H1 (cell line): ENCODE measurements at regions not wholly inside any gene's neighbourhood (a gene's known extent, or its start where the extent isn't known, plus 50 kb on each side); places are given as distances from the start of the nearest gene placed in this dataset.

Experiments
- CTCF ChIA-PET: fragments of 300-600 bp; sonication (Branson Sonifier 250); formaldehyde crosslinking; loops from one replicate; lab custom pipeline; 2021; ENCODE audit not compliant: partially characterized antibody; lab: Charles Lee
- POLR2A ChIA-PET: fragments of 300-600 bp; sonication (Branson Sonifier 250); formaldehyde crosslinking; loops from one replicate; lab custom pipeline; 2021; ENCODE audit warnings: inconsistent platforms; ENCODE audit not compliant: partially characterized antibody; lab: Charles Lee
- DNase-seq, 2 experiments: peaks; one replicate each; pipeline versions ENCODE4 v3.0.0 to v3.0.0-alpha.2; 2010 to 2022; ENCODE audit warnings: low spot score in 2 of 2, low read depth in 1 of 2, mixed read lengths in 1 of 2
- FAIRE-seq: peaks from 2 replicates; lab custom pipeline; 2011; peaks lifted over from hg19 to GRCh38; lab: Jason Lieb, UNC
- H2AFZ ChIP-seq: 2 replicates; pipeline ENCODE4 v1.8.1; 2012; ENCODE audit warnings: low read length, inconsistent platforms
- H2AK5ac ChIP-seq: 2 replicates; pipeline ENCODE4 v1.6.1; 2013; ENCODE audit warnings: low read depth, low read length
- H2BK120ac ChIP-seq: replicated peaks from 2 replicates; pipeline ENCODE3; 2013; ENCODE audit warnings: low read depth, low read length, inconsistent platforms
- H2BK12ac ChIP-seq: 2 replicates; pipeline ENCODE4 v1.6.1; 2013; ENCODE audit warnings: low read depth, low read length
- H2BK15ac ChIP-seq: 2 replicates; pipeline ENCODE4 v1.6.1; 2013; ENCODE audit warnings: low read length
- H2BK20ac ChIP-seq: 2 replicates; pipeline ENCODE4 v1.6.1; 2013; ENCODE audit warnings: low read length
- H2BK5ac ChIP-seq: 2 replicates; pipeline ENCODE4 v1.6.1; 2013; ENCODE audit warnings: low read depth, low read length
- H3K14ac ChIP-seq: 2 replicates; pipeline ENCODE4 v1.6.1; 2013; ENCODE audit warnings: inconsistent platforms; ENCODE audit not compliant: insufficient read length
- H3K18ac ChIP-seq: 2 replicates; pipeline ENCODE4 v1.6.1; 2013; ENCODE audit warnings: low read length; ENCODE audit errors: extremely low read depth
- H3K23ac ChIP-seq: 2 replicates; pipeline ENCODE4 v1.6.1; 2013; ENCODE audit warnings: inconsistent platforms; ENCODE audit not compliant: insufficient read length
- H3K23me2 ChIP-seq: 2 replicates; pipeline ENCODE4 v1.6.1; 2013; ENCODE audit warnings: low read depth, low read length
- H3K27ac ChIP-seq: 2 replicates; pipeline ENCODE4 v1.6.1; 2011; ENCODE audit warnings: low read depth, low read length, inconsistent platforms
- H3K27me3 ChIP-seq, 4 experiments: replicated peaks in 1 of 4; 1 replicate in 1 of 4; 2 replicates in 3 of 4; pipeline versions ENCODE4 v1.6.1 to v1.8.1; 2011 to 2013; ENCODE audit warnings: low read length in 3 of 4, mild to moderate bottlenecking in 3 of 4, inconsistent platforms in 2 of 4, mixed read lengths in 2 of 4, moderate library complexity in 1 of 4; ENCODE audit not compliant: control insufficient read depth in 3 of 4, insufficient read depth in 3 of 4; ENCODE audit errors: extremely low read depth in 1 of 4
- H3K36me3 ChIP-seq, 4 experiments: 2 replicates each; pipeline versions ENCODE4 v1.6.1 to v1.8.1; 2011 to 2013; ENCODE audit warnings: mild to moderate bottlenecking in 4 of 4, low read length in 3 of 4, moderate library complexity in 2 of 4, control low read depth in 1 of 4, inconsistent platforms in 1 of 4; ENCODE audit not compliant: insufficient read depth in 4 of 4, control insufficient read depth in 2 of 4
- H3K4ac ChIP-seq: replicated peaks from 2 replicates; pipeline ENCODE3; 2013; ENCODE audit warnings: low read length, low read depth, mixed read lengths, inconsistent platforms; ENCODE audit not compliant: insufficient read length
- H3K4me1 ChIP-seq, 4 experiments: replicated peaks in 1 of 4; 1 replicate in 1 of 4; 2 replicates in 3 of 4; pipeline versions ENCODE4 v1.6.1 to v1.8.1; 2011 to 2013; ENCODE audit warnings: low read length in 3 of 4, inconsistent platforms in 2 of 4, mixed read lengths in 1 of 4; ENCODE audit not compliant: insufficient read depth in 4 of 4, control insufficient read depth in 3 of 4
- H3K4me2 ChIP-seq, 2 experiments: 2 replicates each; pipeline versions ENCODE4 v1.6.1 to v1.8.1; 2011 to 2013; ENCODE audit warnings: low read depth in 2 of 2, low read length in 2 of 2, control low read depth in 1 of 2, inconsistent platforms in 1 of 2, mild to moderate bottlenecking in 1 of 2; ENCODE audit not compliant: insufficient read depth in 1 of 2
- H3K4me3 ChIP-seq, 4 experiments: fragments of 200-600, 300-600 bp in 1 of 4; sonication (generic), shearing (Covaris generic), sonication (Bioruptor Twin) in 1 of 4; 2 replicates each; pipeline versions ENCODE4 v1.5.1 to v1.8.1; 2011 to 2016; ENCODE audit warnings: low read length in 4 of 4, low read depth in 3 of 4, control low read depth in 2 of 4, inconsistent platforms in 2 of 4, mild to moderate bottlenecking in 2 of 4, mixed read lengths in 1 of 4, moderate library complexity in 1 of 4; ENCODE audit not compliant: insufficient read depth in 2 of 4; ENCODE audit errors: extremely low read depth in 1 of 4
- H3K56ac ChIP-seq: replicated peaks from 2 replicates; pipeline ENCODE3; 2013; ENCODE audit warnings: low read depth, mild to moderate bottlenecking, mixed read lengths, low read length, inconsistent platforms; ENCODE audit not compliant: insufficient read length
- H3K79me1 ChIP-seq: 2 replicates; pipeline ENCODE4 v1.6.1; 2013; ENCODE audit warnings: low read depth, low read length, control low read depth
- H3K79me2 ChIP-seq, 2 experiments: 2 replicates each; pipeline versions ENCODE4 v1.6.1 to v1.8.1; 2012 to 2013; ENCODE audit warnings: low read length in 2 of 2, mild to moderate bottlenecking in 2 of 2, inconsistent platforms in 1 of 2; ENCODE audit not compliant: insufficient read depth in 2 of 2, control insufficient read depth in 1 of 2
- H3K9ac ChIP-seq, 4 experiments: replicated peaks in 1 of 4; 1 replicate in 1 of 4; 2 replicates in 3 of 4; pipeline versions ENCODE4 v1.6.1 to v1.8.1; 2011 to 2013; ENCODE audit warnings: low read depth in 3 of 4, low read length in 3 of 4, control low read depth in 2 of 4, mild to moderate bottlenecking in 2 of 4, moderate library complexity in 2 of 4, inconsistent platforms in 1 of 4; ENCODE audit errors: extremely low read depth in 1 of 4
- H3K9me3 ChIP-seq, 2 experiments: 2 replicates each; pipeline versions ENCODE4 v1.6.1 to v1.8.1; 2012 to 2013; ENCODE audit warnings: mild to moderate bottlenecking in 2 of 2, moderate library complexity in 2 of 2, control low read depth in 1 of 2, inconsistent platforms in 1 of 2, low read depth in 1 of 2, low read length in 1 of 2, mixed read lengths in 1 of 2; ENCODE audit not compliant: insufficient read depth in 2 of 2
- H4K20me1 ChIP-seq, 2 experiments: replicated peaks in 1 of 2; 2 replicates each; pipeline versions ENCODE3 to v1.8.1; 2011 to 2013; ENCODE audit warnings: inconsistent platforms in 2 of 2, low read length in 2 of 2, mild to moderate bottlenecking in 1 of 2; ENCODE audit not compliant: insufficient read depth in 2 of 2, control insufficient read depth in 1 of 2
- H4K5ac ChIP-seq: 2 replicates; pipeline ENCODE4 v1.6.1; 2013; ENCODE audit warnings: low read length, low read depth, mixed read lengths, inconsistent platforms; ENCODE audit not compliant: insufficient read length
- H4K8ac ChIP-seq: 2 replicates; pipeline ENCODE4 v1.8.0; 2013; ENCODE audit warnings: mild to moderate bottlenecking, moderate library complexity, low read length, inconsistent platforms; ENCODE audit not compliant: insufficient read depth; ENCODE audit errors: extremely low read depth
- H4K91ac ChIP-seq: replicated peaks from 2 replicates; pipeline ENCODE3; 2013; ENCODE audit warnings: low read length, mixed read lengths, inconsistent platforms; ENCODE audit not compliant: insufficient read length
- ASH2L ChIP-seq: fragments of 200-600, 300-600 bp; sonication (generic); IDR thresholded peaks from one replicate; pipeline ENCODE4 v1.7.1; 2017; ENCODE audit warnings: low read length
- BRCA1 ChIP-seq: IDR thresholded peaks from 2 replicates; pipeline ENCODE4 v1.6.1; 2012; ENCODE audit warnings: low read depth, low read length, improper control_type of control experiment
- JUND ChIP-seq: IDR thresholded peaks from 2 replicates; pipeline ENCODE4 v1.6.1; 2011; ENCODE audit warnings: mild to moderate bottlenecking, improper control_type of control experiment, low read length
- KDM5A ChIP-seq: fragments of 200-600 bp; IDR thresholded peaks from 2 replicates; pipeline ENCODE4 v1.7.1; 2012; ENCODE audit warnings: mild to moderate bottlenecking, low read length, inconsistent platforms, mixed read lengths
- NANOG ChIP-seq: IDR thresholded peaks from 2 replicates; pipeline ENCODE4 v1.6.1; 2011; ENCODE audit warnings: low read length, low read depth, mild to moderate bottlenecking, inconsistent platforms; ENCODE audit not compliant: insufficient read depth, poor library complexity, severe bottlenecking
- NRF1 ChIP-seq: IDR thresholded peaks from 2 replicates; pipeline ENCODE4 v1.6.1; 2011; ENCODE audit warnings: mild to moderate bottlenecking, low read depth, low read length, improper control_type of control experiment
- POLR2A ChIP-seq, 2 experiments: IDR thresholded peaks; 1 replicate in 1 of 2; 2 replicates in 1 of 2; pipeline ENCODE4 v1.6.1; 2011; ENCODE audit warnings: low read depth in 2 of 2, low read length in 2 of 2, mild to moderate bottlenecking in 2 of 2; ENCODE audit errors: control extremely low read depth in 1 of 2
- RAD21 ChIP-seq, 2 experiments: IDR thresholded peaks in 1 of 2; conservative IDR thresholded peaks in 1 of 2; 2 replicates each; pipeline ENCODE4 v1.6.1; 2011; ENCODE audit warnings: low read depth in 2 of 2, low read length in 2 of 2, improper control_type of control experiment in 1 of 2, inconsistent platforms in 1 of 2, mild to moderate bottlenecking in 1 of 2, moderate library complexity in 1 of 2
- RBBP5 ChIP-seq: IDR thresholded peaks from 2 replicates; pipeline ENCODE4 v1.7.1; 2012; ENCODE audit warnings: low read depth, mild to moderate bottlenecking, inconsistent platforms, low read length, moderate library complexity, borderline replicate concordance
- SIN3A ChIP-seq, 2 experiments: IDR thresholded peaks in 1 of 2; conservative IDR thresholded peaks in 1 of 2; 2 replicates each; pipeline ENCODE4 v1.6.1; 2011 to 2012; ENCODE audit warnings: low read length in 2 of 2, improper control_type of control experiment in 1 of 2, low read depth in 1 of 2, mild to moderate bottlenecking in 1 of 2
- SIRT6 ChIP-seq: IDR thresholded peaks from one replicate; pipeline ENCODE4 v1.7.1; 2012; ENCODE audit warnings: low read length, inconsistent platforms
- TBP ChIP-seq: IDR thresholded peaks from 2 replicates; pipeline ENCODE4 v1.6.1; 2011; ENCODE audit warnings: low read depth, low read length, improper control_type of control experiment
- TCF12 ChIP-seq: IDR thresholded peaks from 2 replicates; pipeline ENCODE4 v1.6.1; 2011; ENCODE audit warnings: low read depth, mild to moderate bottlenecking, low read length
- WGBS, 2 experiments: shearing (Covaris generic) in 1 of 2; methylation state at CpG; one replicate each; pipeline versions ENCODE4 v1.1.6 to v1.1.7; 2013 to 2015; ENCODE audit warnings: low lambda C conversion rate in 2 of 2, mixed read lengths in 2 of 2, inconsistent platforms in 1 of 2, low coverage in 1 of 2, missing lambda C conversion rate in 1 of 2; ENCODE audit not compliant: insufficient replicate concordance in 2 of 2, insufficient coverage in 1 of 2, insufficient read length in 1 of 2; ENCODE audit errors: extremely low coverage in 1 of 2, missing lambda C conversion rate in 1 of 2; 5-methylcytosine and 5-hydroxymethylcytosine counted together
- TF ChIP-seq, protein P1 (sequence below): IDR thresholded peaks from 2 replicates; pipeline ENCODE4 v1.6.1; 2012; ENCODE audit warnings: inconsistent platforms
- TF ChIP-seq, protein P2 (sequence below): IDR thresholded peaks from 2 replicates; pipeline ENCODE4 v1.6.1; 2011; ENCODE audit warnings: low read depth, mild to moderate bottlenecking, low read length; ENCODE audit not compliant: insufficient read depth

DNA sequence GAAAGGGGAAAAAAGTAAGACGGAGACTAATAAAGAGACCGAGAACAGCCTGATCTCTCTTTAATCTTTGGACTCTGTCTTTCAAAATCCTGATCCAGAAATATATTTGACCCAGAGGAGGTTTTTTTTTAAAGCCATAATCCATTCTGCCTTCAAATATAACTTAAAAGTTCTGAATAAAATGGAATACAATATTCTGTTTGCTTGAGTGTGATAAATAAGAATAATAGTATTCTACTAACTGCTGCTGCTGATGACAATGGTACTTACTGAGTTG lies 1196.0 kb downstream of the GALC start:
- Histone ChIP-seq H2BK15ac (no peak overlapping the region), H3K18ac (no peak overlapping the region), H2BK120ac (no peak overlapping the region), H3K27ac (no peak overlapping the region), H3K56ac (no peak overlapping the region), H2AK5ac (no peak overlapping the region), H4K8ac (no peak overlapping the region), H3K4me3 (no peak overlapping the region), H3K9ac (no peak overlapping the region), H3K23ac (no peak overlapping the region), H2AFZ (no peak overlapping the region), H4K91ac (no peak overlapping the region), H4K20me1 (no peaks in the 10 kb centered on the region), H3K79me2 (no peaks in the 10 kb centered on the region), H3K23me2 (no peaks in the 10 kb centered on the region), H4K5ac (no peak overlapping the region), H2BK12ac (no peak overlapping the region), H3K4me1 (no peaks in the 10 kb centered on the region), H2BK5ac (no peak overlapping the region), H3K27me3 (no peaks in the 10 kb centered on the region), H3K4me2 (no peak overlapping the region), H3K79me1 (no peaks in the 10 kb centered on the region), H3K9me3 (no peaks in the 10 kb centered on the region), H3K36me3 (no peaks in the 10 kb centered on the region), H3K4ac (no peak overlapping the region), H2BK20ac (no peak overlapping the region), H3K14ac (no peak overlapping the region)
- FAIRE-seq = no peak
- CTCF ChIA-PET = no interaction called here
- POLR2A ChIA-PET = no interaction called here
- no peak for DNase-seq
- TF ChIP-seq SIN3A (conservative IDR thresholded peaks at IDR 0.05 in 1 of 2, IDR thresholded peaks at IDR 0.05 in 1 of 2; ENCODE audit: low read depth in 1 of 2, low read length in 2 of 2) = no peak
- no peak for TF ChIP-seq SIRT6
- no peak for TF ChIP-seq BRCA1
- no peak for TF ChIP-seq KDM5A
- TF ChIP-seq RAD21 (IDR thresholded peaks at IDR 0.05 in 1 of 2, conservative IDR thresholded peaks at IDR 0.05 in 1 of 2; ENCODE audit: low read depth in 2 of 2, low read length in 2 of 2) = no peak
- no peak for TF ChIP-seq POLR2A (IDR thresholded peaks at IDR 0.05; ENCODE audit: control extremely low read depth in 1 of 2, low read depth in 2 of 2, low read length in 2 of 2)
- TF ChIP-seq TCF12 = no peak
- TF ChIP-seq ASH2L = no peak
- no peak for TF ChIP-seq RBBP5
- no peak for TF ChIP-seq NANOG
- TF ChIP-seq JUND = no peak
- TF ChIP-seq, protein P1, sequence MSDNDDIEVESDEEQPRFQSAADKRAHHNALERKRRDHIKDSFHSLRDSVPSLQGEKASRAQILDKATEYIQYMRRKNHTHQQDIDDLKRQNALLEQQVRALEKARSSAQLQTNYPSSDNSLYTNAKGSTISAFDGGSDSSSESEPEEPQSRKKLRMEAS = no peak
- no peak for TF ChIP-seq TBP
- TF ChIP-seq NRF1 = no peak
- TF ChIP-seq, protein P2, sequence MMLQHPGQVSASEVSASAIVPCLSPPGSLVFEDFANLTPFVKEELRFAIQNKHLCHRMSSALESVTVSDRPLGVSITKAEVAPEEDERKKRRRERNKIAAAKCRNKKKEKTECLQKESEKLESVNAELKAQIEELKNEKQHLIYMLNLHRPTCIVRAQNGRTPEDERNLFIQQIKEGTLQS = no peak
- 81% methylated on average over 2 of the region's 2 CpGs; no CpG with 5 or more reads in 1 of the 2 experiments for WGBS, 2 experiments
